Right renal cortex interstitium (tissue), 3 donors: ENCODE measurements at regions not wholly inside any gene's neighbourhood (a gene's known extent, or its start where the extent isn't known, plus 50 kb on each side); places are given as distances from the start of the nearest gene placed in this dataset.
A peak's percentile ranks its signal among the peaks of the same experiment; 100 is the strongest.

ENCODE experiments used
- DNase-seq, 3 donors: peaks; one replicate each; pipeline ENCODE4 v3.0.0-alpha.2; 2013; ENCODE audit warnings: low read depth in 3 of 3, low spot score in 2 of 3

DNA sequence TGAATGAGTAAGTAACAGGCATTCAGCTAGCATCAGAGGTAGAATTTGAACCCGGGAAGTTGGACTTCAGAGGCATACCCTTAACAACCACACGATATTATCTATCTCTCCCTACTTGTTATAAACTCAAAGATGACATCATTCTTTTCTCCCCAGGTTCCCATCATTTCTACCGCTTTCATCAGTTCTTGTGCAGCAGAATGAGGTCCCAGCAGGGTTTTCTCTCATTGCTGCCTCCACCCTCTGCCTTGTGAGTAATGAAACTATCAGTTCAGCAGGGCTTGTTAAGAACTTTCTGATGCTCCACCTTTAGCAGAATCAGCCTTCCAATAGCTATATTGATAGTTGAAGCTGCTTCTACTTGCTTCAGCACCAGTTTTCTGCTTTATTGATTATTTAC is 487.5 kb upstream of the KCNMB2 start:
- no peak for DNase-seq

DNA sequence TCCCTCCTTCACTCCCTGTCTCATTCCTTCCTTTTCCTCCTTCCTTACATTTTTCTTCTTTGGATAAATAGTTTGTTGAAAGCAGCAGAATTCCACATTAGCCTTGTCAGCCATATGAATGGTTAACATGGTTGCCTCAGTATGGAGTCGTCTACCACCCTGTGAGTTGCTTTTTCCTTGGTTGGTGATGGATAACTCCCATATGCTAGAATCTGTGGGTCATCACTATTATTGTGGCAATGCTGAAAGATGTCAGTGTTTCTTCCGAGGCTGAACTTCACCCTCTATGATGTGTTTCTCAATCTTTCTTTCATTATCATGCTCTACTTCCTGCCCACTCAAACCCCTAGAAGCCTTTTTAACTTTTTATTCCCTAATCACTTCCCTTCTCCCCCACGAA is 481.8 kb upstream of the KCNMB2 start:
- no peak for DNase-seq

DNA sequence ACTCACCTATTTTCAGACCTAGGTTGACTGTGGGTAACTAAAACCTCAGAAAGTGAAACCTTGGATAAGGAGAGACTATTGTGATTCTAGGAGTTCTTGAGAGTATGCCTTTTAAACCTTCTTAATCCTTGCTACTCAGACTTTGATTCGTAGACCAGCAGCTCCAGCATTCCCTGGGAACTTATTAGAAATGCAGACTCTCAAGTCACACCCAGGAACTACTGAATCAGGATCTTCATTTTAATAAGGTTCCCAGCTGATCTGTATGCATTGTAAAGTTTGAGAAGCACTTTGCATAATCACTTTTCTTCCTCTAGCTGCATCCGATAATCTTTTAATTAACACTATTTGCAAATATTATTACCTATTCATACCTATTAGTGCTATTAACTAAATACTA is 480.3 kb upstream of the KCNMB2 start:
- DNase-seq: no peak

DNA sequence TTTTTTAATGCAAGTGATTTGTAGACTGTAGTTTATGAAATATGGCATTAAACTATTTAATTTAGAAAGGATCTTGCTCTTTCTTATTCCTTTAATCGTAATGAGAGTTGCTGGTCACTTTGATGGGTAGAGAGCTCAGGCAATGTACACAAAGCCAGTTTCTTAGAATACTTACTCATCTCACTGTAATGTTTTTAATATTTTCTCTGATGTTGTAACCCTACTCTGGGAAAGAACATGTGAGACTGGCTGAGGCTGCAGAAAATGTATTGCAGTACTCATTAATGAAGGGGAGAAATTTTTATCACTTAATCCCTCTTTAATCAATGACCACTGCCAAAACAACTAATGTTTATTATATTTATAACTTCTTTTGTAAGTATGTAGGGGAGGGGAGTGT is 479.4 kb upstream of the KCNMB2 start:
- no peak for DNase-seq

DNA sequence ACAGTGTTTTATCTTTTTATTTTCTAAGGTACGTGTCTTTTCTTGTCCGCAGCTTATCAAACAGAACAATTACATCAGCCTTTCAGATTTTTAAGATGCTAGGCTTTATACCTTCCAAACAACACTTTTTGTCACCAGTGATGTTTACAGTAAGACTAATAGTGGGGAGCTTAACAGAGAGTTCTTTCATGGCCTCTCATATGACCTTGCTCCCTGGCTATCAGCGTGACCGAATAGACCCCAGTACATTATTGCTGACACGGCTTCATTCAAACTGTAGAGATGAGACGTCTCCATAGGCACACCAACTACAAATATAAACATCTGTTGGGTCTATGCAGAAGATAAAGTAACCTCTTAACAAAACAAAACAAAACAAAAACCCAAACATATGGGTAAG is 477.6 kb upstream of the KCNMB2 start:
- no peak for DNase-seq

DNA sequence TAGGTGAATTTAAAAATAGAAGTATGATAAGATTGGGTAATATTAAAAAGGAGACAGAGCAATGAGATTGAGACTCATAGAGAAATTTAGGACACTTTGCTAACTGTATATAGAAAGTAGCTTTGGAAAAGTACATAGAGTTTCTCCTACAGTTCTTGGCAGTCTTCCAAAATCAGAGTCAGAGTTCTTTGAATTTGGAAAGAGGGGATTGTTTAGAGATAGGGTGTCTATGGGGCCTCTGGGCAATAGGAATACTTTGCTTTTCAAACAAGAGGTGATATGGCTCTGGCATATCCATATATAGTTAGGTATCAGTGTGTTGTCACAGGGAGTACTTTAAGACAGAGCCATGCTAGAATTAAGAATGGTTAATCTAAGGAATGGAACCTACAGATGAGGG is 477.1 kb upstream of the KCNMB2 start:
- DNase-seq: no peak

DNA sequence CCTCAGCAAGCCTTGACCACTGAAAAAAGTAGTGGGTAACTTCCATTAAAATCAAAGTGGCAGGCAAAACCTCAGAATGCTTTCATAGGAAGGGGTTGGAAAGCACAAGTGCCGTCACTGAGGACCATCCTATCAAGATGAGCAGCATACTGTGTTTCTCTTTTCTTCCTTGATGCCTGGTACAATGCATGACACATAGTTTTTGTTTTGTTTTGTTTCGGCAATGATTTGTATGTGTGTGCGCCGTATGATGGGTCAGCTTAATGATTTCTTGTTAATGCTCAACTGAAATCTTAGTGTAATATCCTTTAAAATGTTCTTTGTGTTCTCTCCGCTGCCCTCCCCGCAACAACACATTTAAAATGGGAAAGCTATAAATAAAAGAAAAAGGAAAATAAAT is 476.4 kb upstream of the KCNMB2 start:
- no peak for DNase-seq

DNA sequence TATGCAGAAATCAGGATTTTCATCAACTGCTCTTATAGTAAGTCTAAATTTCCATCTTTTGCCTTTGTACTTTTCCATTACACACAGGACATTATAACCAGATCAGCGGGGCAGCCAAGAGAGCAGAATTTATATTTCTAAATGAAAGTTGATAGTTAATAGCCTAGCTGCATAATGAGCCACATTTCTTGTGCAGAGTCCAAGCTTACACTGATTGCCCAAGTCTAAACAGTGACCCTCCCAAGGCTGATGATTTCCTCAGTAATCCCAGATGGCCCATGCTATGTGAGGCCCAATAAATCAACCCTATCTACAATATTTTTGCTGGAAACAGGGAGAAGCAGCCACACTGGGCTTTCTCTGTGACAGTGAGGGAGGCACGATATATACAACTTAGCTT is 475.8 kb upstream of the KCNMB2 start:
- no peak for DNase-seq

DNA sequence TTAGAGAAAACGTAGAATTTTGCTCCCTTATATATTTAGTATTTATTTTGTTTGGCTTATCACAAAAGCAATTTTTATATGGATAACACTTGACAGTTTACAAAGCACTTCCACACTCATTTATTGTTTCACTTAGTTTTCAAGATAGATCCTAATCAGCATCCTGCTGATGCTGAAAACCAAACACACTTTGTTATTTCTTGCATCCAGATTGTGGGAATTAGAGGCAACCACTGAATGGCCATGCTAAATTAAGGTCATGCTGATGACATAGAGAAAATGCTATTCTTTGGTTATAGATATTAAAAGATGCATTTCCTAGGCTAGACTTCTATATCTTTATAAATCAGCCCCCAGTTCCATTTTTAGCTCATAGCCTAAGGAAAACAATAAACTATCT is 474.1 kb upstream of the KCNMB2 start:
- DNase-seq: no peak

DNA sequence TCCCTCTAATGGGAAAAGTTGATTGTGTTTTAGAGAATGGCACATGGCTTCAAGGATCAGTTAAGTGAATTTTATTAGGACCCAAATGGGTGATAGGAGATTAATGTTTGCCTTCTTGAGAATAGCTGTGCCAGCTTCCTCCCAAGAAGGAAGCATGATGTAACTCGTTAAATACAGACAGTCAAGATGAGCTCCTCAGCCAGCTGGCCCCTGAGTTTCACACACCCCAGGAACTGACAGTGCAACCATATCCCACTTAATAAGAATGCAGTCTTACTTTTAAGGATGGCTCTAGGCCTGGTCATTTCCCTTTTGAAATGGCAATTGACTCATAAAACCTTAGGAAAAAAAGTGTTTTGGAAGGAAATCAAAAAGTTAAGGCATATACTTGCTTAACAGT is 472.8 kb upstream of the KCNMB2 start:
- DNase-seq: no peak

DNA sequence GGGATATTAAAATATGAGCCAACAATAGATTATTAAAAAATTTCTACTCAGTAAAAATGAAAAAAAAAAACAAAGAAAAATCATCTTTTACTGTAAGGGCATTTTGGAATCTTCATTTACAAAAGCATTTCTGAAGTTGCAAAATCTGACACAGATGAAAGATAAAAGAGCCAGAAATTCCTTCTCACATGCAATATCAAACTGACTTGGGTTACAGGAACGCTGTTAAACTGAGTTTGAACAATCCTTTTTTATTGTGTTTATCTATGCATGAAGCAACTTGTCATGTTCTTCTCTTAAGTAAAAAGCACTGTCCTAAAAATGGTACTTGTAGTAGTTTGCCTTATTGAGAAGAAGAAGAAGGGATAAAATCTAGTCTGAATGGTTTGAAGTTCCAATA is 468.5 kb upstream of the KCNMB2 start:
- no peak for DNase-seq

DNA sequence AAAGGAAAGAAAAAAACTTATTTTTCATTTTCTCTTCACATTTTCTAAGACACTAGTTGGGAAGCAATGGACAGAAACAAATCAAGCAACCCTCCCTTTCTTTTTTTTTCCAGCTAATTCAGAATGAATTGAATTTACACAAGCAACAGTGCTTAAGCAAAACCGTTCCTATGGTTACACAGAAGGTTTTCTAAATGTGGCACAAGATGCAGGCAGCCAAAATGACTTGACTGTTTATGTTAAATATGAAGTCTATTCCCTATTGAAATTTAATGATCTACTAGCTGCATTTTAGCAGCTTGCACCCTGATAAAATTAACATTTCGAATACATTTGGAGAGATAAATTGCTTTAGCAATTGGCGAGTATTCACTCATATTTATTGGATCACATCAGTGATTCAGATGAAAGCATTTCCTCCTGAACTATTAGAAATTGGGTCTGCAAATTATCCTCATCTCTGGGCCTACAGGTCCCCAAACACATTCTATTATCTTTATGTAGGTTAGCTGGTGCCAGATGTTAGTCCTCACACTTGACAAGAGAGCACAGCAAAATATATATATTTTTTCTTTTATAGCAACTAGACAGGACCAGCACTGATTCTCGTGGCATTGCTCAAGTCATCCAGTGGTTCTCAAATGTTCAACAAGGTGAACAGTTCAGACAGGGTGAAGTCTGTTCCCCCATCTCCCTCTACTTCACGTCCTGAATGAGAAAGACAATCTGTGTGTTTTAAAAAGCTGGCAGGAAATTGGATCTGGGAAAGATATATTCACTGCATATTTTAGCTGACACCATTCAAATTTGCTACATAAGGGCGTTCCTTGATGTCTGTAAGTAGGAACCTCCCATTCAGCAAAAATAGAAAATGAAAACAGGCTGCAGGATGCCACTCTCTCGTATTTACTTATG is 463.6 kb upstream of the KCNMB2 start:
- no peak for DNase-seq

DNA sequence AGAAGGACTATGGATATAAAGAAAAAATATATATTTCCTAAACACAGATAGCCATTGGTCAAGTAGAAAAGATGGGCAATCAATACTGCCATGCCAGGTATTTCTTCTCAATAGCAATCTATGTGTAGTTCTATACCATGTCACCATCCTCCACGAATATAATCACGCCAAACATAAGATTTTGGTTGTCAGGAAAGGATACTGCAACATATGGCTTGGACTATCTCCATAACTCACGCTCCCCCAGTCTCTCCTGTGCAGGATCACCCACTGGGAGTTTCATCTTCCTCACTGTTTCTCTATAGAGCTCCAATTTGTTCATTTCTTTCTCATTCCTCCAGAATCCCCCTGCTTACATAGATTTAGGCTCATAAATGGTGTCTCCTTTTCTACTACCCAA is 462.9 kb upstream of the KCNMB2 start:
- DNase-seq: no peak

DNA sequence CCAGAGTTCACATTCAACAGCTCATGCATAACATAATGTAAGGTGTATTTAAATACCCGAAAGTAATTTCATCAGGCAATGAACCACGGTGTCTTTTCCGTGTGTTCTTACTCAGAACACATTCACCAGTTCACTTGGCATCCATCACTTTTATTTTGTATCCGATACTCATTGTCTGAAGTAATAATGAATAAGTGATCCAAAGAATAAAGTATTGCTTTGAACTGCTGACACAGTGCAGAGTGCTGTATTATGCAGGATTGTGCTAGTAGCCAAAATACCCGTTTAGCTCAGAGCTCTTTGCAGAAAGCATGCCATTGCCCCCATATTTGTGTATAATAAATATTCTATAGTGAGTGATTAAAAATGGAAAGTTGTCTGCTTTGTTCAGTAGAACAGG is 460.9 kb upstream of the KCNMB2 start:
- no peak for DNase-seq

DNA sequence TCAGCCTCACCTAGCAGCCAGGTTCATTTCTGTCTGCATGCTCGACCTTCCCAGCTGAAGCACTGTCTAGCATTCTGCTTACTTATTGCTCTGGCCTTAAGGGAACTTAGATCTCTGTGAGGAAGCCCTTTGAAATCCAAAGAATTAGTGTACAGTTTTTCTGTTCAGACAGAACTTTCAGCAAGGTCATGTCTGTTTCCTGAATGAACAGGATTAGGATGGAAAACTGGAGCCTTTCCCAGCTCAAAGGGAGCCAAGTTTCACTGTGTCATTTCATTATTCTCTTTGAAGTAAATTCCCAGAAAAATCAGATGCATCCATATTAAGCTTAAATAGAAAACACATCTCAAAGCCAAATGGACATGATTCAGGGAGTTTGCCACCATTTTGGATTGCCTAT is 457.3 kb upstream of the KCNMB2 start:
- no peak for DNase-seq

DNA sequence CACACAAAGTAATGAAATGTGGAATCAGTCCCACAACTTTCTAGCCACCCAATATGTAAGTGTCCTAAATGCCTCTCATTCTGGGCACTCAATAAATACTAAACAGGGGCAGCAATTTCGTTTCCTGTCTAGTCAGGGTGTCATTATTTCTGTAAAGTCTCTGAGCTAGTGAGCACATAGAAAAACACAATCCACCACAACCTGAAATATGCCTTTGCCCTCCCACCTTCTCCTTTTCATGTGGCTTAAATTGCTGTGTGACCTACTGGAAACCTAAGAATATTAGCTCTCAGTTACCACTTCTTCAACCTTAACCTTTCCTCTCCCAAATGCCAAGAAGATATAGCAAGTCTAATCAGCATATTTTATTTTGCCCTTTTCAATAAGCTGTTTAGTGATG is 456.3 kb upstream of the KCNMB2 start:
- DNase-seq: no peak

DNA sequence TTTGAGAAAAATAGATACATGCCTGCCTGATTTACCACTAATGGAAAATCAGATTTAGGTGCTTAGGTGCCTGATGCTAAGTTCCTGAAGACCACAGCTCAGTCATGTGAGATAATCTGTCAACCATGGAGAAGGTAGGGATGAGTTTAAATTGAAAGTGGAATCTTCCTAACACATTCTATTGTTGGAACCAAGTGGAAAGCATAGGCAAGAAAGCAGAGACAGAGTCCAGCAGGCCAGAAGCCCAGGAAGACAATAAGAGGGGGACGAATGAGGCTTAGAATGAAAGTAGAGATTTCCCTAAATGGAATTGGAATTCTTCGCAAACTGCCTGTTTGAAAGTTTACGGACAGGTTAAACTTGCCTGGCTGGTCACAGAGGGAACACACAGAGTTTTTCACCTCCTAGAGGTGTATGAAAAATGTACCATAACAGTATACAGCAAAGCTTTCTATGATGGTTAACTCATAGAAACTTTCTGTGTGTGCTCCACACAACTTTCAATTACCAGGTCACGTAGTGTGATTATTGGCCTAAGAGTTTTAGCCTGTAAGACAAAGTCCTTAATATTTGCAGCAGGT is 453.8 kb upstream of the KCNMB2 start:
- DNase-seq: no peak

DNA sequence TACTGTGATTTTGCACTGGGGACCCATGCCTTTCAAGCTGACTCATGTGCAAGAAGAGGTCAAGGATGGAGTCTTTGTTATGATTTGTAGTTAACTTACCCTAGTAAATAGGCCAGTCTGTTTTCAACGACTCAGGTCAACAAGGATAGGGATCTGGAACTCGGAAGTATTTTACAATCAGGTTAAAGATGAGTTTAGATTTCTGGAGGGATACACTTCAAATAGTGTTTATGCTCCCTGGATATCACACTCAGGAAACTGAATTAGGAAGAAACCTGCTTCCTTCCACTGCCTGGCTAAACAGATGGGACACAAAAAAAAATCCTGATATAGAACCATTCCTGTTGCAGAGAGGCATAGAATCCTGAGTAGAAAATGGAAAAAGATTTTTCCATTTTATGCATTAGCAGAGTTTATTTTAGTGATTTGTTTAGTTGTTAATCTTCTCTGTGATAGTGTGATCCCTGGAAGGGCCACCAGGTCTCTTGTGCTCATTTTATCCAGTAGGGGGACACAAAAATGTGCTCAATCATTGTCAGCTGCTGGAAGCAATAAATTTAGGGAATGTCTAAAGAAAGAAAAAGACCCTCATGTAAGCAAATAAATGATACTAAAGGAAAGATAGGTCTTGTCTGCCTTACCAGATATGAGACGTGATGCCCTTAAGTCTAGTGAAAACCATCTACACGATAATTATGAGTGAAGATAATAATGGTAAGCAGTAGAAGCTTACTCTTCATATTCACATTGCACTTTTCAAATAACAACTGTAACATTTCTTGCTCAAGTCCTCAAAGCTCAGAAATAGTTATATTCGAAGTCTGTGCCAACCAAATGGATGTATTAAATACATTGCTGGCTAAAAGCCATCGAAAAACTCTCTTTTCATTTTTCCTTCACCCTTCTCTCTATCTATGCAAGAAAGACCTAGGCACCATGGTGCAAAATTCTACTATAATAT is 452.1 kb upstream of the KCNMB2 start:
- DNase-seq: no peak

DNA sequence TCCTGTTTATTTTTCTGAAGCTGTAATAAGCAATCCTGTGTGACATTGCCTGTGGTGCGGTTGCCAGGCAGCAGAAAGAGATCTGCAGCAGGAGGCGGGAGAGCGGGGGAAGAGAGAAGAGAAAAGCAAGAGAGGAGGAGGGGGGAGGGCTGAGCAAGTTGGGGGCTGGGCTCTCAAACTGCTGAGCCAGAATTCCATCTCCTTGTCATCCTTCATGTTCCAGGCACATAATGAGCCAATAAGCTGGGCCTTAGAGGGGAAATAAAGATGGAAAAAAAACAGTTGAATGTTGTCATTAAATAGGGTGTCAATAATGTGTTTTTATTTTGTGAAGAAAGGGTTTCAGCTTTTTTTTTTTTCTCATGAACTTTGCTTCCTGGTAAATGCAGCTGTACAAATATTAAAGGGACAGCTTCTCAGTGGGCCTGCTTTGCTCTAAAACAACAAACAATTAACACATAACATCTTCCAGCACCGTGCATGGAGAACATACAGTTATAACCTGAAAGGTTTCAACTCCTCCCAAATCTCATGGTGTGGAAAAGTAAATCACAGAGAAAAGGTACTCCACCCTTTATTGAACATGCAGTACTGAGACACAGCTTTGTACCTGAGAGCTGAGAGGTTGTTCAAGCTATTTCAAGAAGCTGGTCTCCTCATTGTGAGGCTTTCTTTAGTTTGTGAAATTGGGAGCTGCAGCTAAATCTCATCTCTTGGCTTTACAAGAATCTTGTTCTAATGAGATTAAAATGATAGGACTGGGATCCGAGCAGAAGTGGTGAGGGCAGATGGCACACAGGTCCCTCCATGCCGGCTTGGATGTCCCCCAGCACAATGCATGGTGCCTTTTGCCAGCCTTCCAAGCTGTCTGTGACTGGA is 451.1 kb upstream of the KCNMB2 start:
- DNase-seq: peak in 2 of 3 donors; percentile 76 to 81

DNA sequence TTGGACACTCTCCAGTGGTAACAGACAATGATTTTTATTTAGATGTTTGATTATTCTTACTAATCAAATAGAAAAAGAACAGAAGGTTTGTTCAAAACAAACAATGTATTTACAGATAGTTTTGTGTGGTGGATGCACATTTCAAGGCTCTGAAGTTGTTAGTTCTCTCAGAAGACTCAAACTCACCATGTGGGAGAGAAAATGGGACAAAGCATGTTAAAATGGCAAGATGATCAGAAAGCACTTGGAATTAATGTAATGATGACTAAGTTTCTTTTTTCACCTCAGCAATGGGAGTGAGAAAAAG is 450.5 kb upstream of the KCNMB2 start:
- no peak for DNase-seq
